ENCODE measurements at regions not wholly inside any gene's neighbourhood (a gene's known extent, or its start where the extent isn't known, plus 50 kb on each side); places are given as distances from the start of the nearest gene placed in this dataset.
"Not testable (repeated sequence)": the region's sequence is repeated elsewhere in the genome, so short reads cannot be mapped to it uniquely, and the experiment has no call there.

GRCh38 chr14:37848985-37849621, 253.7 kb downstream of the TTC6 start:
- DNase-seq = no peak

- no peak for DNase-seq
These were observed 255.6 kb downstream of the TTC6 start for GRCh38 chr14:37851054-37851453.

GRCh38 chr14:37855871-37856270, 260.4 kb downstream of the TTC6 start:
- no peak for DNase-seq

DNA sequence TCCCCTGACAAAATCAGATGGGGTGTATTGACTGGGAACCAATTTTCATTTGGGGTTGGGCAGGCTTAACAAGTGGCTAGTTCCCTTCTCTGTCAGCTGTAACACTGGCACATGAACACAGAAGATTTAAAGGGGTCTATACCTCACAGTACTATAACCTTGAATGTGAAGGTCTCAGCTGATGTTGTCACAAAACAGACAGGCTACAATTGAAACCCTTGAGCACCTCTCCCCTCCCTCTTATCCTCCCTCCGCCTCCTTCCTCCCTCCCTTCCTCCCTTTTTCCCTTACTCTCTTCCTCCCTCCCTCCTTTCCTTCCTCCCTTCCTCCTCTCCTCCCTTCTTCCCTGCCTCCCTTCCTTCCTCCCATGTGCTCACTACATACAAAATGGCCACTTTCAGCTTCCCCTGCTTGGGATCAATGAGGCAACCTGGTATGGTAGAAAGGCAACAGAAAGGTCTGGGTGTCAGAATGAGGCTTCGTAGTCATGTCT, 262.4 kb downstream of the TTC6 start:
- no peak for DNase-seq

DNA sequence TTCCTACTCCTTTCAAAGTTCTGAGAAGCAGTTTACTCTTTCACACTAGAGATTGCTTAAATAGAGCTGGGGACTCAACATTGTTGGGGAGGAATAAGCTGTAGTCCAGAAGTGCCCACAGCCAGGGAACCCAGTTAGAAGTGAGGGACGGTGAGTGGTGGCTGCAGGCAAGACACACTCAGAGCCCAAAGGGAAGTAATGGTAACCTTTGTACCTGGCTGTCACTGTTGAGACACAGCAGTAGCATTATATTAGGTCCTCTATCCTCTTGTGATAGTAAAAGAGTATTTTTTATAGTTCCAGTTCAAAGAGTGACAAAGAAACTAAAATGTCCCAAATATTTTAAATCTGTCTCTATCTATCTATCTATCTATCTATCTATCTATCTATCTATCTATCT, 263.3 kb downstream of the TTC6 start:
- no peak for DNase-seq

DNA sequence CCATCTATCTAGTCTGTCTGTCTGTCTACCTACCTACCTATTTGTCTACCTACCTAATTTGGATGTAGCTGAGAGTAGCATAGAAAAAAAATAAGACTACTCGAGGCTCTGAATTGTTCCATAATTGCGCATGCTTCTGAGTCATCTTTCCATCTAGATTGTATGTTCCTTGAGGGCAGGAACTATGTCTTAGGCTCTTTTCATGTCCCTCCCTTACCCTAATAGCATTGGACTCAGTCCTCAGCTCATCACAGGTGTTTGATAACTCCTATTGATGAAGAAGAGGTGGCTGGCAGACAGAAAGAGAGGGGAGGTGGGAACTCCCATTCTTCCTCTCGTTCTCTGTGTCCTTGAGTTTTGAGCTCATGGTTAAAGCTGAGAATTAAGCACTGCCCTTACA, 263.7 kb downstream of the TTC6 start:
- DNase-seq = no peak

DNA sequence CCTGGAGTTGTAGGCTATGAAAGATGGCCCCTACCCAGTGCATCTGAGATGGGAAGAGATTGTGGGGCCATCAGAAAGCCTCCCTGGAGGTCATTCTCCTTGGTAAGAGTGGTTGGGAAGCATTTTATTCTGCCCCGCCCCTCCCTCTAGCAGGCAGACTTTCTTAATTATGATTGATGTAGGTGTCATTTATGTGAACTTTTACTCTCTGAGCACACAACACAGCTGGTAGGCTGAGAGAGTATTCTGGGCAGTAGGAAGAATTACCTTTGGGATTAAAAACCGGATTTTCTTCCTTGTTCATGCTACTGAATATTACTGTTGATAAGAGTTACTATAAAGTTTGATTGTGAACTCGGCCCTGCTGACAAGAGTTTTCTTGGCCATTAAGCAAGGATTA, 266.8 kb downstream of the TTC6 start:
- DNase-seq = no peak

GRCh38 chr14:37864128-37864527, 268.7 kb downstream of the TTC6 start:
- no peak for DNase-seq

DNA sequence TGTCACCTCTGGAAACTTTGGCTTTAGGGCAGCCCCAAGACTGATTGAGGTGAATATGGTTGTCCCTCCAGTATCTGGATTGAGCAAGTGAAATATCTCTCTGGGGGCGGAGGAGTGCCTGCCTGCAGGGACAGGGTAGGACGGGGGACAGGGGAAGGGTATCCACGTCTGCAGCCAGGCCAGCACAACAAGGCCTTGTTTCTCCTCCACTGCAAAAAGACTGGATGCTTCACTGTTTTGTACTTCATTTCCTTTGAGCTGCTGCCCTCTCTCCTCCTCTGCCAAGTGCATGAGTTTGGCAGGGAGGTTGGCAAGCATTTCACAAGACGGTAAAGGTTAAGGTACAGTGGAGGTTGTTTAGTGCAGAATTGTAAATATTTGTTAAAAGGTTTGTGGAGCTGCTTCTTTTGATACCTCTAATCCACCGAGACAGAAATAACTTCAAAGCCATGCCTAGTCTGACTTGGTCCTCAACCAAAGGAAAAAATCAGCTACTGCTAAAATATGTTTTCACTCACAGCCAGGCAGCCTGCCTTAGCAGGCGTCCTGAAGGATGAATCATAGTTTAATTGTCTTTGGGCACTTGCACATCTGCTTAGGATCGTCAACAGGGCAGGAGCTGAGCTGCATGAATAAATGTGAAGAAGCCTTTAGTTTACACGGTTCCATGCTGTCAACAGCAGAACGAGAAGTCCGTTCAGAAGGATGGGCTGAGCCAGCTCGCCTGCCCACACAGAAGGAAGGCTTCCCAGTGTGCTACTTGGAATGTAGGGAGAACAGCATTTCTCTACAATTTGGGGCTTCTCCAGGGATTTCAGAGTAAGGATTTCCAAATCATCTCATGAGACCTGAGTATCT, 269.7 kb downstream of the TTC6 start:
- DNase-seq = no peak

- DNase-seq = no peak
These were observed 270.5 kb downstream of the TTC6 start for GRCh38 chr14:37865719-37866549.

GRCh38 chr14:37869633-37870032, 274.2 kb downstream of the TTC6 start:
- DNase-seq = no peak

GRCh38 chr14:37870170-37870569, 274.7 kb downstream of the TTC6 start:
- DNase-seq = no peak

- peak; percentile 3 for DNase-seq
These were observed 275.4 kb downstream of the TTC6 start for GRCh38 chr14:37870632-37871346.

- DNase-seq = not testable (repeated sequence)
These were observed 278.6 kb downstream of the TTC6 start for GRCh38 chr14:37874065-37874428.

GRCh38 chr14:37874429-37875109, 279.1 kb downstream of the TTC6 start:
- peak; percentile 37 for DNase-seq

DNA sequence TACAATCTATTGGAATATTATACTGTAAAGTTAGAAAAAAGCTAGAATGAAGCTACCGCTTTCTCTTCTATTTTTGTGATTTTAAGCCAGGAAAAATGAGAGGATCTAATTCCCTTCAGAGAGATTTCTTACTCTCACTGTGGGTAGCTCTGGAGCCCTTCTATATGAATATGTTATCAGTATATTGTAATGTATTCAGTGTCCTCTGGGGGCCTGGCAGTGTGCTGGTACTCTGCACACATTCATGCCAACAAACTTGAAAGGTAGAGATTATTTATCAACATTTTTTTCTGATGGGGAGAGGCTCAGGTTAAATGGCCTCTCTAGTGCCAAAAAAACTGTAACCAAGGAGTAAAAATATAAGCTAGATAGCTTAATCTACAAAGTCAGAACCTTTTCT, 292.8 kb downstream of the TTC6 start:
- DNase-seq = no peak

GRCh38 chr14:37889087-37889486, 293.7 kb downstream of the TTC6 start:
- DNase-seq = no peak

DNA sequence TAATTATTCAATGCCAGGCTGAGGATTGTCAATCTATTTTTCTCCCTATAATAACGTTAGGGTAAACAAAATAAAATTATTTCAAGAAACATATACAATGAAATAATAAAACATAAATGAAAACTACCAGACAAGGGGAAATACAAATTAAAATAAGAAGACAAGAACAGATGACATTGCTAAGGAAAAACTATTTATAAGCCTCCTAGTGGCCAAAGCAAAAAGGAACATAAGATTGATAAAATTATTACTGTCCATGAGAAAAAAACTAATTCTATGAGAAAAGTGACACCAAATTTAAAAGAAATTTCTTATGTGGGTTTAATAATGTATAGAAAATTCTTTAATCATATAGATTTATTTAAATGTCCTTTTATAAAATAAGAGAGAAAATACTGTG, 294.7 kb downstream of the TTC6 start:
- no peak for DNase-seq

DNA sequence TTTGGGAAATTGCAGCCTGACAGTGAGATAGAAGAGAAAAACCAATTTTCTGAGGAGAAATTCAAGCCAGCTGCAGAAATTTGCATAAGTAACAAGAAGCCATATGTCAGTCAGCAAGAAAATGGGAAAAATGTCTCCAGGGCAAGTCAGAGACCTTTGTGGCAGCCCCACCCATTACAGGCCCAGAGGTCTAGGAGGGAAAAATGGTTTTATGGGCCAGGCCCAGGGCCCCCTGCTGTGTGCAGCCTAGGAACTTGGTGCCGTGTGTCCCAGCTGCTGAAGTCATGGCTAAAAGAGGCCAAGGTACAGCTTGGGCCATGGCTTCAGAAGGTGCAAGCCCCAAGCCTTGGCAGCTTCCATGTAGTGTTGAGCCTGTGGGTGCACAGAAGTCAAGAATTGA, 296.1 kb downstream of the TTC6 start:
- not testable (repeated sequence) for DNase-seq

- no peak for DNase-seq
These were observed 299.0 kb downstream of the TTC6 start for GRCh38 chr14:37894463-37894862.

- DNase-seq = no peak
These were observed 303.9 kb downstream of the TTC6 start for GRCh38 chr14:37899365-37899764.

- DNase-seq = no peak
These were observed 305.1 kb downstream of the TTC6 start for GRCh38 chr14:37900561-37900960.

All from midbrain (tissue), 1 donor.